HFFc6 (cell line): ENCODE measurements at regions not wholly inside any gene's neighbourhood (a gene's known extent, or its start where the extent isn't known, plus 50 kb on each side); places are given as distances from the start of the nearest gene placed in this dataset.

Experiments
- DNase-seq: peaks from one replicate; pipeline ENCODE4 v3.0.0-alpha.2; 2018
- H3K27ac Mint-ChIP-seq: 2 replicates; pipeline ENCODE4 v1.8.0; 2020; ENCODE audit warnings: mild to moderate bottlenecking, mixed read lengths
- H3K27me3 Mint-ChIP-seq: 2 replicates; pipeline ENCODE4 v1.8.0; 2021; ENCODE audit warnings: mild to moderate bottlenecking, moderate library complexity, mixed read lengths; ENCODE audit not compliant: insufficient read depth
- H3K36me3 Mint-ChIP-seq: 2 replicates; pipeline ENCODE4 v1.8.0; 2021; ENCODE audit warnings: low read depth, mixed read lengths
- H3K4me1 Mint-ChIP-seq: 2 replicates; pipeline ENCODE4 v1.8.0; 2020; ENCODE audit warnings: low read depth, mixed read lengths
- H3K4me3 Mint-ChIP-seq: 2 replicates; pipeline ENCODE4 v1.8.0; 2020; ENCODE audit warnings: mild to moderate bottlenecking, moderate library complexity, mixed read lengths
- H3K9me3 Mint-ChIP-seq: 2 replicates; pipeline ENCODE4 v1.8.0; 2020; ENCODE audit warnings: mild to moderate bottlenecking, mixed read lengths
- CTCF ChIP-seq: fragments of 200-600 bp; sonication (generic); IDR thresholded peaks from 2 replicates; pipeline ENCODE4 v1.5.0; 2021; ENCODE audit warnings: antibody characterized with exemption, mild to moderate bottlenecking

- Mint-ChIP-seq H3K4me3 (no peak overlapping the region), H3K9me3 (peaks cover 17% of the 10 kb centered on the region), H3K4me1 (no peaks in the 10 kb centered on the region), H3K36me3 (no peaks in the 10 kb centered on the region), H3K27ac (no peak overlapping the region), H3K27me3 (no peaks in the 10 kb centered on the region; the same call in 1 of the 2 replicates)
- no peak for TF ChIP-seq CTCF
- no peak for DNase-seq
Observed at GRCh38 chr7:52727632-52728031, 307.8 kb upstream of the POM121L12 start.

- H3K27me3 Mint-ChIP-seq, result no peaks in the 10 kb centered on the region; the same call in 1 of the 2 replicates
- no peak for TF ChIP-seq CTCF
- H3K27ac Mint-ChIP-seq, result no peak overlapping the region
- H3K9me3 Mint-ChIP-seq, result peaks cover 17% of the 10 kb centered on the region
- H3K4me1 Mint-ChIP-seq, result no peaks in the 10 kb centered on the region
- DNase-seq, result no peak
- no peak overlapping the region for H3K4me3 Mint-ChIP-seq
- no peaks in the 10 kb centered on the region for H3K36me3 Mint-ChIP-seq
Observed at GRCh38 chr7:52726986-52727385, 308.4 kb upstream of the POM121L12 start.

GRCh38 chr7:52726493-52726892 is 308.9 kb upstream of the POM121L12 start:
- no peak for TF ChIP-seq CTCF
- H3K27me3 Mint-ChIP-seq, result no peaks in the 10 kb centered on the region; the same call in 1 of the 2 replicates
- H3K4me3 Mint-ChIP-seq, result no peak overlapping the region
- H3K36me3 Mint-ChIP-seq, result no peaks in the 10 kb centered on the region
- no peak for DNase-seq
- H3K27ac Mint-ChIP-seq, result no peak overlapping the region
- no peaks in the 10 kb centered on the region for H3K4me1 Mint-ChIP-seq
- H3K9me3 Mint-ChIP-seq, result peaks cover 17% of the 10 kb centered on the region

GRCh38 chr7:52723606-52724005 is 311.8 kb upstream of the POM121L12 start:
- H3K9me3 Mint-ChIP-seq, result peaks cover 17% of the 10 kb centered on the region
- no peak for DNase-seq
- H3K27me3 Mint-ChIP-seq, result no peaks in the 10 kb centered on the region
- no peaks in the 10 kb centered on the region for H3K36me3 Mint-ChIP-seq
- TF ChIP-seq CTCF, result no peak
- no peak overlapping the region for H3K27ac Mint-ChIP-seq
- H3K4me3 Mint-ChIP-seq, result no peak overlapping the region
- H3K4me1 Mint-ChIP-seq, result no peaks in the 10 kb centered on the region

GRCh38 chr7:52720856-52721255 is 314.6 kb upstream of the POM121L12 start:
- Mint-ChIP-seq H3K27me3 (peaks cover 1% of the 10 kb centered on the region; the same call in 1 of the 2 replicates), H3K27ac (no peak overlapping the region), H3K4me1 (no peaks in the 10 kb centered on the region), H3K4me3 (no peak overlapping the region), H3K36me3 (no peaks in the 10 kb centered on the region), H3K9me3 (peaks cover 19% of the 10 kb centered on the region)
- TF ChIP-seq CTCF, result no peak
- no peak for DNase-seq

GRCh38 chr7:52719677-52720076 is 315.8 kb upstream of the POM121L12 start:
- DNase-seq, result no peak
- H3K9me3 Mint-ChIP-seq, result peaks cover 24% of the 10 kb centered on the region
- H3K27me3 Mint-ChIP-seq, result peaks cover 1% of the 10 kb centered on the region; the same call in 1 of the 2 replicates
- H3K27ac Mint-ChIP-seq, result no peak overlapping the region
- no peaks in the 10 kb centered on the region for H3K36me3 Mint-ChIP-seq
- TF ChIP-seq CTCF, result no peak
- no peaks in the 10 kb centered on the region for H3K4me1 Mint-ChIP-seq
- no peak overlapping the region for H3K4me3 Mint-ChIP-seq
